Calu3 (cell line): ENCODE measurements at regions not wholly inside any gene's neighbourhood (a gene's known extent, or its start where the extent isn't known, plus 50 kb on each side); places are given as distances from the start of the nearest gene placed in this dataset.

Experiments used
- BruUV-seq: library from RNA; stranded (reverse); fragments of 400-500 nt; replicated peaks from 2 replicates; lab custom pipeline; 2021; lab: Mats Ljungman, UMichigan
- CTCF ChIA-PET: fragments of 300-600 bp; sonication (Branson Sonifier 250); formaldehyde crosslinking; loops from one replicate; lab custom pipeline; 2022; ENCODE audit warnings: antibody characterized with exemption; lab: Charles Lee
- DNase-seq: peaks from one replicate; pipeline ENCODE4 v3.0.0; 2022
- H3K27ac Mint-ChIP-seq: one replicate; pipeline ENCODE4 v1.8.0; 2022; ENCODE audit warnings: mixed read lengths; ENCODE audit not compliant: unreplicated experiment
- H3K27me3 Mint-ChIP-seq: one replicate; pipeline ENCODE4 v1.8.0; 2022; ENCODE audit warnings: mixed read lengths; ENCODE audit not compliant: unreplicated experiment
- H3K36me3 Mint-ChIP-seq: one replicate; pipeline ENCODE4 v1.8.0; 2022; ENCODE audit warnings: mild to moderate bottlenecking, moderate library complexity, mixed read lengths; ENCODE audit not compliant: insufficient read depth, unreplicated experiment
- H3K4me1 Mint-ChIP-seq: one replicate; pipeline ENCODE4 v1.8.0; 2022; ENCODE audit warnings: mild to moderate bottlenecking, low read depth, mixed read lengths; ENCODE audit not compliant: unreplicated experiment
- H3K4me3 Mint-ChIP-seq: one replicate; pipeline ENCODE4 v1.8.0; 2022; ENCODE audit warnings: mild to moderate bottlenecking, low read depth, moderate library complexity, mixed read lengths; ENCODE audit not compliant: unreplicated experiment
- H3K9me3 Mint-ChIP-seq: one replicate; pipeline ENCODE4 v1.8.0; 2022; ENCODE audit warnings: low read depth, mixed read lengths; ENCODE audit not compliant: unreplicated experiment
- CTCF ChIP-seq: fragments of 200-600 bp; IDR thresholded peaks from one replicate; pipeline ENCODE4 v1.8.0; 2022; ENCODE audit warnings: antibody characterized with exemption; ENCODE audit not compliant: unreplicated experiment
- intact Hi-C: fragments of 100-400 bp; cut with micrococcal nuclease; formaldehyde crosslinking; loops from one replicate; pipeline ENCODE4 v1.10.0; 2022; ENCODE audit not compliant: unreplicated experiment

DNA sequence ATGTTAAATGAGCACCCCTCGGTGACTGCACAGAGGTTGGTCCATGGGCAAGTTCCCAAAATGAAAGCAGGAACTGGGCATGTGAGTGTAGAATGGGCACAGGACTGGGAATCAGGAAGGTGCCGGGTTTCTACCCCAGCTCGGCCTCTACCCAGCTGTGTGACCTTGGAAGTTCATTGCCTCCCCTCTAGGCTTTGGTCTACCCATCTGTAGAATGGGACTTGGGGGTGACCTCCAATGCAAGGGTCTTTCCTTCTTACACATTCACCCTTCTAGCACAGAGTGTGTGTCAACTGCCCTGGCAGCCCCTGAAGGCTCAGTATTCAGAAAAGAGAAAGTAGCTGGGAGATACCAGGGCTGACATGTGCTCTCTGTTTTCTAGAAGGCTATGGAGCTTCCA is 72.3 kb upstream of the PIAS1 start:
- DNase-seq = no peak
- CTCF ChIA-PET = no interaction called here
- intact Hi-C loops = no loop called here
- H3K27ac Mint-ChIP-seq = no peak overlapping the region
- H3K4me3 Mint-ChIP-seq = no peak overlapping the region
- no TSS peak for BruUV-seq
- H3K36me3 Mint-ChIP-seq = no peaks in the 10 kb centered on the region
- no peaks in the 10 kb centered on the region for H3K9me3 Mint-ChIP-seq
- no peaks in the 10 kb centered on the region for H3K4me1 Mint-ChIP-seq
- TF ChIP-seq CTCF = no peak
- H3K27me3 Mint-ChIP-seq = peaks cover 12% of the 10 kb centered on the region

DNA sequence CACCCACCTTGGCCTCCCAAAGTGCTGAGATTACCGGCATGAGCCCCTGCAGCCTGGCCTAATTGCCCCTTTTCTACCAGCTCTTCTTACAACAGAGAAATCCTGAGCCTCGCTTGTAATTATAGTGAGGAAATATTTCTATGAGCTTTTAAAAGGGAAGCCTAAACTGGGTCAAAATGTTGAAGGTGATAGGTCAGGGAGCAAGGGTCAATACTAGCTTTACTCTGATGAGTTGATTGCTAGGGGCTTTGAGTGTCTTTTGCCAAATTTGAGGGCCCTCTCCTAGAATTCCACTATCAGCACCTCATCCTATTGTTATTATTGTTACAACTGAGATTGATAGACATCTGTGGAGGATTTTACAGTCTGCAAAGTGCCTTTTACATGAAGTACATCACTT is 62.4 kb upstream of the PIAS1 start:
- CTCF ChIA-PET = interaction anchor here (0.6 kb wide), 1 partner anchor 262 kb away, joined by 4 read pairs; no protein-coding TSS in a partner anchor
- Mint-ChIP-seq H3K4me1 (peaks cover 8% of the 10 kb centered on the region), H3K27ac (no peak overlapping the region), H3K9me3 (no peaks in the 10 kb centered on the region), H3K4me3 (no peak overlapping the region), H3K27me3 (peaks cover 31% of the 10 kb centered on the region), H3K36me3 (no peaks in the 10 kb centered on the region)
- no peak for TF ChIP-seq CTCF
- DNase-seq = no peak
- BruUV-seq = no TSS peak
- intact Hi-C loops = no loop called here

GRCh38 chr15:67992411-67992810 is 61.7 kb upstream of the PIAS1 start:
- CTCF ChIA-PET = no interaction called here
- Mint-ChIP-seq H3K36me3 (no peaks in the 10 kb centered on the region), H3K27me3 (peaks cover 25% of the 10 kb centered on the region), H3K4me1 (peaks cover 14% of the 10 kb centered on the region), H3K9me3 (peaks cover 3% of the 10 kb centered on the region), H3K4me3 (no peak overlapping the region), H3K27ac (peak overlapping the region; percentile 20)
- no TSS peak for BruUV-seq
- TF ChIP-seq CTCF = no peak
- DNase-seq = no peak
- intact Hi-C loops = no loop called here

DNA sequence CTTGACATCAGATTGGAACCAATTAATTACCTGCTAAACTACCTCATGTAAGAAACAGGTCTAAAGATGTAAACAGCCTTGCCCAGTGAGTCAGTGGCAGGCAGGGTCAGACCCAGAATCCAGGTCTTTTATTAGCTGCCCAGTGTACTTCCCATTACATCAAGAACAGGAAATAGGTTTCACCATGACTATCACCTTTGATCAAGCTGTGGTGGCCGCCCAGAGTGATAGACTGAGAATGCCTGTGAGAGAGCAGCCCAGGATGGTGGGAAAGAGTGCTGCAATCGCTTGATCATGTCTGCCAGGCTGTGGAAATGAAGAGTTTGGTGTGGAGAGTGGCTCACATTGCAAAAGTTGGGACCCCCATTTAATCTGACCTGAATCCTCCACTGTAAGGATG is 61.3 kb upstream of the PIAS1 start:
- Mint-ChIP-seq H3K36me3 (peaks cover 2% of the 10 kb centered on the region), H3K4me1 (peaks cover 18% of the 10 kb centered on the region), H3K27ac (peak overlapping the region; percentile 20), H3K9me3 (peaks cover 3% of the 10 kb centered on the region), H3K4me3 (no peak overlapping the region), H3K27me3 (peaks cover 20% of the 10 kb centered on the region)
- no peak for TF ChIP-seq CTCF
- intact Hi-C loops = no loop called here
- BruUV-seq = no TSS peak
- CTCF ChIA-PET = no interaction called here
- peak; percentile 15 for DNase-seq
